AG04450 (cell line): ENCODE measurements at regions not wholly inside any gene's neighbourhood (a gene's known extent, or its start where the extent isn't known, plus 50 kb on each side); places are given as distances from the start of the nearest gene placed in this dataset.
"Not testable (repeated sequence)": the region's sequence is repeated elsewhere in the genome, so short reads cannot be mapped to it uniquely, and the experiment has no call there.

Source experiments
- CTCF ChIA-PET: fragments of 300-600, 350-600 bp; formaldehyde crosslinking; extraction: SDS; loops from one replicate; lab custom pipeline; 2022; ENCODE audit warnings: antibody characterized with exemption, inconsistent platforms; lab: Charles Lee
- POLR2A ChIA-PET: fragments of 350-600 bp; formaldehyde crosslinking; extraction: SDS; loops from one replicate; lab custom pipeline; 2021; ENCODE audit warnings: antibody characterized with exemption, inconsistent platforms; lab: Yijun Ruan, JAX
- DNase-seq: peaks from one replicate; pipeline ENCODE4 v3.0.0-alpha.2; 2011; ENCODE audit warnings: low read depth, low spot score
- H3K27ac ChIP-seq: one replicate; pipeline ENCODE4 v1.5.1; 2012; ENCODE audit warnings: low read depth, low read length, control low read depth
- H3K27me3 ChIP-seq: one replicate; pipeline ENCODE4 v1.6.0; 2012; ENCODE audit warnings: low read length; ENCODE audit not compliant: control insufficient read depth, insufficient read depth
- H3K4me3 ChIP-seq: 2 replicates; pipeline ENCODE4 v1.5.1; 2011; ENCODE audit warnings: mild to moderate bottlenecking, low read depth, low read length, control low read depth
- H3K9me3 ChIP-seq: 2 replicates; pipeline ENCODE4 v1.5.1; 2012; ENCODE audit warnings: low read length; ENCODE audit not compliant: control insufficient read depth, insufficient read depth

DNA sequence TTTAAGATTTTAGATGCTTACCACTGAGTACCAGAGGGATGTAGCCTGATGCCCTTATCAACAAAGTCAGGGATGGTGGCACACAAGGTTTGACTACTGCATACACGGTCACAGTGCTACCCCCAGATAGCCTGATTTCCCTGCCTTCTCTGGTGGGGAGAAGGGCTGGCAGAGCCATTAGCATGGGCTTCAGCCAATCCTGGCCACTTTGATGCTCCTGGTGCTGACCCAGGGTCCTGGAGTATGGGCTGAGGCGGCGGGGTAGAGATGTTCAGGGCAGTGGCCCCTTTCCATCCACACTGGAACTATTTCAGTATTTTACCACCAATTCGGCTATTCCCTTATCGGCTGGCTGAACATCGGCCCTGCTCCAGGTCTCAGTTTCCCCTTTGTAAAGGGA lies 83.2 kb downstream of the POTEB3 start:
- DNase-seq, H3K4me3 ChIP-seq, CTCF ChIA-PET, H3K27me3 ChIP-seq, POLR2A ChIA-PET, H3K27ac ChIP-seq, H3K9me3 ChIP-seq: not testable (repeated sequence)

DNA sequence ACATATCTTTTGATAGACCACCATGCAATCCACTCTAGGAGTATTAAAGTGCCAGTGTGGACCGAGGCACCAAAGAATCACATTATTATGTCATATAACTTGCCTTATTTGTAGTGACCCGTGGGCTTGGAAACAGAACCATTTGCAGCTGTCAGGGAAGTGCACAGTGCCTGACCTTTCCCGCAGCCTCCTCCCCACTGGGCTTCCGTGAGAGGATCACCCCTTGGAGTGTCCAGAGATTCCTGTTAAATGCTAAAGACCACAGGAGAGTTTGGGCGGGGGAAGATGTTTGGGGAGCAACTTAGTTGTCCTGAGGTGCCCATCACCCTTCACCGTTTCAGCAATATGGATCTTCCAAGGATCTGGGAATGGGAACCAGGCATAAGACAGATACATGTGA lies 84.4 kb downstream of the POTEB3 start:
- POLR2A ChIA-PET, H3K27ac ChIP-seq, H3K27me3 ChIP-seq, CTCF ChIA-PET, DNase-seq, H3K9me3 ChIP-seq, H3K4me3 ChIP-seq: not testable (repeated sequence)

DNA sequence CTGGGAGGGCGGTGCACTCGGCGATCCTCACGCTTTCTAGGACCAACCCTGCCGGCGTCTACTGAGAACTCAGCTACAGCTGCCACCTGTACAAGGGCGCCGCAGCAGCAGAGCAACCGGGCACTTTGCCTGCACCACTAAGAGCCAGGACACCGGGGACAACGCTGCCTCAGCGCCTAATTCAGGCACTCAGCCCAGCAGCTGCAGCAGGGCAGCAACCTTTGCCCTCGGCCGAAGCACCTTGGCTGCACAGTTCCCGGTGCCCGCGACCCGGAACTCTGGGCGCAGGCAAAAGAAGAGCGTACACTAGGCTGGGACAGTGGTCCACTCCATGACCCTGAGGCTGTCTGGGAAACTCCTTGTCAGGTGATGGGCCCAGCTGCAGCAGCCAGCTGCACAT lies 85.7 kb downstream of the POTEB3 start:
- H3K9me3 ChIP-seq, CTCF ChIA-PET, DNase-seq, H3K27me3 ChIP-seq, H3K4me3 ChIP-seq, H3K27ac ChIP-seq, POLR2A ChIA-PET: not testable (repeated sequence)

DNA sequence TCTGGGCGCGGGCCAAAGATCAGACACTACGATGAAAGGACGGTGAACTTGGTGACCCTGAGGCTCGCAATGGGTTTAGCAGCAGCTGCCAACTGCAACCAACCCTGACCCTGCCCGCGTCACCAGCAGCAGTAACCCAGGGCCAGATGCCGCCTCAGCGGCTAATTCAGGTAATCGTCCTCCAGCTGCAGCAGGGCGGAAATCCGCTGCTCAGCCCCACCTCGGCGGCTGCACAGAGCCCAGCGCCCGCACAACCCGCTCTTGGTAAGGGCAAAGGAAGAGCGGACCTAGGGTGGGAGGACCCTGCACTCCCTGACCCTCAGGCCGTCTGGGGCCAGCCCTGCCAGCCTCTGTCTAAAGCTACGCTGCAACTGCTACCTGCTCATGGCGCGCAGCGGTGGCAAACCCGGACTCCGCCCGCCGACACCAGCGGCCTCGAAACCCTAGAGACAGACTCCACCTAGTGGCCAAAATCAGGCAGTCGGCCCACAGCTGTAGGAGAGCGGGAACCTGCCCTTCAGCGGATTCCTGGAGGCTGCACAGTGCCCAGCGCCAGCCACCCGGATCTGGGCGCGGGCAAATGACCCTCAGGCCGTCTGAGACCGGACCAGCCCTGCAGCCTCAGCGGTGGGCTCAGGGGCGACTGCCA lies 87.5 kb downstream of the POTEB3 start:
- POLR2A ChIA-PET, CTCF ChIA-PET: not testable (repeated sequence)

DNA sequence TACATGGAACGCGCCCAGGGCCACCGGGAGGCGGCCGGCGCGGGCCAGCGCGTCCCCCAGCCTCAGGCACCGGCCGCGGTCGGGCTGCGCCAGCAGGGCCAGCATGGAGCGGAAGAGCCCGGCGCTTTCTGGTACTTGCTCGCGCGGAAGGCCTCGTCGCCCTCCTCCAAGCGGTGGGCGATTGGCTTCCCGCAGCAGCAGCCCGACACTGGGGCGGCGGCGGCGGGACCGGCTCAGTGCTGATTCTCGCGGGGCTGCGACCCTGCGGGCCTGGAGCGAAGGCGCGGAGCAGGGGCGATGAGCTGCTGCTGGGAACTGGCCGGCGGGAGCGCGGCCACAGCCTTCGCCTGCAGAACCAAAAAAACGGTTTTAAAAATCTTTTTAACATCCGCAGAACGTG lies 95.3 kb downstream of the POTEB3 start:
- CTCF ChIA-PET, H3K27ac ChIP-seq, DNase-seq, H3K9me3 ChIP-seq, H3K27me3 ChIP-seq, POLR2A ChIA-PET, H3K4me3 ChIP-seq: not testable (repeated sequence)

More for the DNA sequence above, 87.5 kb downstream of the POTEB3 start:
- DNase-seq, H3K27me3 ChIP-seq, H3K4me3 ChIP-seq, H3K27ac ChIP-seq, H3K9me3 ChIP-seq: not testable (repeated sequence)

DNA sequence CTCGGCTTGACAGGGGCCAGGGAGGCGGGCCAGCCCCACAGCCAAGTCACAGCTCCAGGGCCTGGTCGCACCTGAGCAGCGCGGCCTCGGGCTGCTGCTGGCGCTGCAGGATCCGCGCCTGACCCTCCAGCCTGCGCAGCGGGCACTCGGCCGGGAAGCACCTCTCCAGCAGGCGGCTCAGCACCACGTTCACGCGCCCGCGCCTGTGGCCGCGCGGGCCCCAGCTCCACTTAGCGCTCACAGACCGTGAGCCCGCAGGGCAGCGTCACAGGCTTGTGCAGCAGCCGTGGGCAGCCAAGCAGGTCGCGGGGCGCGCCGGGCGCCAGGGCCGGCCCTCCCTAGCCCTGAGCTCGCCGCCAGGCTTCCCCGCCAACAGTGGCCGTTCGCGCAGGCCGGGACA lies 95.8 kb downstream of the POTEB3 start:
- DNase-seq, CTCF ChIA-PET, H3K9me3 ChIP-seq, POLR2A ChIA-PET, H3K27ac ChIP-seq, H3K4me3 ChIP-seq, H3K27me3 ChIP-seq: not testable (repeated sequence)

DNA sequence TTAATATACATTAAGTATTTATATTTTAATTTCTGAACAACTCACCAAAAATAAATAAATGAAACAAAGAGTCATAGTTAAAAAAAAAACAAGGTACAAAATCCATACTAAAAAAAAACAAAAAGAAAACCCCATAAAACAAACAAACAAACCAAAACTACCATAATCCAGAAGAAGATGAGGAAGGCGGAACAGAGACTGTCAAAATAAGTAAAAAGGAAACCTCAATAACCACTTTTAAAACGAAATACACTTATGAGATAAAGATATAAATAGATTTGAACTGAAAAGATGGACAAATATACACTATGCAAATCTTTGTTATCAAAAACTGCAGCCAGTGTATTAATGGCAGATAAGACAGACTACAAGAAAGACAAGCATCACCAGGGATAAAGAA lies 103.3 kb downstream of the POTEB3 start:
- DNase-seq, POLR2A ChIA-PET, H3K9me3 ChIP-seq, H3K27ac ChIP-seq, CTCF ChIA-PET, H3K27me3 ChIP-seq, H3K4me3 ChIP-seq: not testable (repeated sequence)

DNA sequence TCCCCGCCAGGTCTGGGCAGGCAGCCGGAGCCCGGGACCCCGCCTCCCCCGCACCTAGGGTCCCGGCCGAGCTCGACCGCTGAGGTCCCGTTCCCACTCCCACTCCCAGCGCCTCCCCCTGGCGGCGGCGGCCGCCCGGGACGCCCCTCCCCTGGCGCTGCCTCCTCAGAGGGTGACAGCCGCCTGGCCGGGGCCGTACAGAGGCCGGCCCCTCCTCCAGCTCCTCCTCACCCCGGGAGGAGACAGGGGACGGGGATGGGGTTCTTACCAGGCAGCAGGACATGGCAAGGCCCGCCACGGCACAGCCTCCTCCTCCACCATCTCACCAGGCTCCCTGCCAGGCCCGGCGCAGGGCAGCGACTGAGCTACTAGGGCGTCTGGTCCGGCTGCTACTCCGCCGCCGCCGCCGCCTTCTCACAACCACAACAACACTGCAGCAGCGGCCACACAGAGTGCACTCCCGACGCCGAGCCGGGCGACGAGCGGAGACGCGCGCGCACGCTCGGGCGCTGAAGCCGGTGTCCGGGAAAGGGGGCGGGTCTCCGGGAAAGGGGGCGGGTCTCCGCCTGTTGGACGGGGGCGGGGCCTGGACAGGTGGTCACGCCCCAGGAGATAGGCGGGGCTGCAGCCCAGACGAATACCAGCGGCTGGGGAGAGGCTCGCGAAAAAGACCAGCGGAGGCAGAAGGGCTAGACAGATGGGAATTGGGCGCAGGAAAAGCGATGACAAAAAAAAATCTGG lies 115.4 kb downstream of the POTEB3 start:
- H3K4me3 ChIP-seq, H3K27ac ChIP-seq, CTCF ChIA-PET, POLR2A ChIA-PET, H3K27me3 ChIP-seq, H3K9me3 ChIP-seq, DNase-seq: not testable (repeated sequence)

DNA sequence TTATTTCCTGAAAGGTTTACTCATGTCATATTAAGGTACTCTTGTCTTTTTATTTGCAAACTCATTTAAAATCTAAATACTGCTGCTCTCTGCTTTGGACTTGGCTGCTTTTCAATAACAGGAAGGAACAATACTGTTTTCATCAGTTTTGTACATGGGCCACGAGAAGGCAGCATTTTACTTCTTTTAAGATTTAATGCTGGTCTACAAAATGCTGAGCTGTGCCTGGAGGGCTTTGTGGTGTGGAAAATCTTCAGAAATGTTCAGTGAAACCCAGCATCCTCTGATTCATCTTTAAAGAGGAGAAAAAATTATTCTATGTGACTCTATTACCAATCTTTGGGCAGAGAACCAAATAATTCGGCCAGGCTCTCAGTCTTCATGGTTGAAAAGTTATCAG lies 155.9 kb downstream of the POTEB3 start:
- H3K27me3 ChIP-seq, H3K9me3 ChIP-seq, H3K27ac ChIP-seq, H3K4me3 ChIP-seq, POLR2A ChIA-PET, DNase-seq: not testable (repeated sequence)
- CTCF ChIA-PET, result interaction anchor here (0.6 to 1.6 kb wide), 5 partner anchors 11 to 924 kb away, joined by 3 to 4 read pairs (median 3); no protein-coding TSS in a partner anchor

DNA sequence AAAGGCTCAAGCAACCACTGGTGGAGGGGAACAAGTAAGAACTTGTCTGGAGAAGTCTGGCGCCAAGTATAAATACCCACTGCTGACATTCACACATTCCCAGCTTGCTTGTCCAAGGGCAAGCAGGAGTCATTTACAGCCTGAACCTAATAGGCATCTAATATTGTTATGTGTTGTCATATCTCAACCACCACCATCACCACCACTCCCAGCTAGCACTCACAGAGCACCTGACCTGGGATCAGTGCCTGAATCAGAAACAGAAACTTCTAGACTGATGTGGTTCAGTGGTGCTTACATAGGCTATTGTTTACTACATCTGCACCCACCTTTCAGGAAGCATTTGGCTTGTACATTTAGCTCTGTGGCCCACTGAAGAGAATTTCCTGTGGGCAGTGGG lies 157.1 kb downstream of the POTEB3 start:
- H3K27me3 ChIP-seq, H3K4me3 ChIP-seq, H3K27ac ChIP-seq, H3K9me3 ChIP-seq, DNase-seq, POLR2A ChIA-PET: not testable (repeated sequence)
- CTCF ChIA-PET, result interaction anchor here (1.6 kb wide), 1 partner anchor 15 kb away, joined by 4 read pairs; no protein-coding TSS in a partner anchor

DNA sequence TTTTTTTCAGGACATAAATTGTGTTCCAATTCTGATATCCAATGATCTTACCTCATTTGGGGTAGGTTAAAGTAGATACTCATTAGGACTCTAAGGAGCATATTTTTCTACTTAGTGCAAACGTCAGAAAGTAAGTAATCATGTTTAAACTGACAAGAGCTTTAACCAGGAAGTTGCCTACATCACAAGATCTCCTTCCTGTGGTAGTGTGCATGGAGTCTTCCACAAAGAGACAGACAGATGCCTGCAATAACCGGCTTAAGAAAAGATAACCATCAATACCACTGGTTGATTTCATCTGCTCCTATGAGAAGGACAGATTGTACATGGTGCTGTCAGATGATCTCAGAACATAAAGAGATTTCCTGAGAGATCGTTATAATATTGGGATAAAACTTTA lies 160.0 kb downstream of the POTEB3 start:
- H3K4me3 ChIP-seq, H3K9me3 ChIP-seq, H3K27ac ChIP-seq, DNase-seq, CTCF ChIA-PET, POLR2A ChIA-PET, H3K27me3 ChIP-seq: not testable (repeated sequence)
